Stimulated activated memory B cell treated with anti-CD40 and anti-IgM and Interleukin-4, amounts not matched to agents 10 μg/mL and 1 μg/mL and 100 μg/mL, for 72 hours (primary cell): ENCODE measurements at regions not wholly inside any gene's neighbourhood (a gene's known extent, or its start where the extent isn't known, plus 50 kb on each side); places are given as distances from the start of the nearest gene placed in this dataset.
A peak's percentile ranks its signal among the peaks of the same experiment; 100 is the strongest.

ENCODE experiments used
- ATAC-seq: fragments of 150-1000 bp; cut with Tn5 transposase; 2 replicates; pipeline ENCODE4 v1.10.0; 2021
- H3K27ac Mint-ChIP-seq: one replicate; pipeline ENCODE4 v1.8.0; 2022; ENCODE audit warnings: mild to moderate bottlenecking, mixed read lengths
- H3K27me3 Mint-ChIP-seq: one replicate; pipeline ENCODE4 v1.8.0; 2022; ENCODE audit warnings: mixed read lengths
- H3K36me3 Mint-ChIP-seq: one replicate; pipeline ENCODE4 v1.8.0; 2022; ENCODE audit warnings: mixed read lengths
- H3K4me1 Mint-ChIP-seq: one replicate; pipeline ENCODE4 v1.8.0; 2022; ENCODE audit warnings: mixed read lengths
- H3K4me3 Mint-ChIP-seq: one replicate; pipeline ENCODE4 v1.8.0; 2022; ENCODE audit warnings: mild to moderate bottlenecking, moderate library complexity, mixed read lengths
- H3K9me3 Mint-ChIP-seq: one replicate; pipeline ENCODE4 v1.8.0; 2022; ENCODE audit warnings: mixed read lengths

DNA sequence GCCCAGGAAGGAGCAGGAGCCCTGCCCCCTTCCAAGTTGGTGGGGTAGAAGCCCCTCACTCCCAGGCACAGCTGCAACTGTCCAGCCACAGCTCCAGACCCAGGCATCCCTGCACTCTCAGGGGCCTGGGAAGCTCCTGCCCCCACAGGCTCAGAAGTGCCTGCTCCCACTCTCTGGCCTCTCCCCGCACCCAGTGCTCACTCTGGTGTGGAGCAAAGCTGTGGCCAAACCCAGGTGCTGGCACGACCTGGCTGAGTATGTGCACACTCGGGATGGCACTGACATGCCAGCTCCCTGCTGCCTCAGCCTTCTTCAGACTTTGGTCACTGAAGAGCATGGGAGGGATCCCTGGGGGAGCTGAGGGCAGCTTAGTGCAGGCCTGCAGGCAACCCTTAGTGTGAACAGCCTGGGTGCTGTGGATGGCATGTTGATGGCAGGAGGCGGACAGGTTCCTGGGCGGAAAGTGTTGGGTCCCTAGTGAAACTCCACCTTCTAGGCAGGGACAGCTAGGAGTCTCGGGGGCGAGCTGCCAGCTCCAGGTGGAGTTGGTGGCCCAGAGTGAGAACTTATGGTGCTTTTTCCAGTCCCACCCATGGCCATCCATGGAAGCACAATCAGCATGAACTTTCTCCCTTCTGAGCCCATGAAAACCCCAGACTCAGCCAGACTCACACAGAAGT is 489.2 kb upstream of the ROBO2 start:
- Mint-ChIP-seq H3K27me3 (no peaks in the 10 kb centered on the region), H3K36me3 (no peaks in the 10 kb centered on the region), H3K4me1 (no peaks in the 10 kb centered on the region), H3K9me3 (peaks cover 12% of the 10 kb centered on the region), H3K27ac (no peak overlapping the region), H3K4me3 (no peak overlapping the region)
- ATAC-seq: no peak

DNA sequence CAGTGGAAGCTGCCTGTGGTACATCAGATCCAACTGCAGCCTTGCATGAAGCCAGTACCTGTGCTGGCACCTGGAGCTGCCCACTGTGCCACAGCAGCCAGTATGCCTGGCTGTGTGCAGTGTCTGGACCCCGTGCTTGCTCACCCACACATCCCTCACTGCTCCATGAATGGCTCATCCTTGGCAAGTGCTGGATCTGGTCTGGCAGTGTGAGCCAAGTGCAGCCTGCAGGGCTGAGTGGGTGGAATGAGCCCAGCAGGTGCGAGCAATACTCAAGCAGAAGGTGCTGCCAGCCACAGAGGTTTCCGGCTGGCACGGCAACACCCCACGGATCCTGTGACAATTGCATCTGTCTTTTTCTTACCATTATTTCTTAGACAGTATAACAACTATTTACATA is 488.2 kb upstream of the ROBO2 start:
- Mint-ChIP-seq H3K36me3 (no peaks in the 10 kb centered on the region), H3K27me3 (no peaks in the 10 kb centered on the region), H3K4me3 (no peak overlapping the region), H3K27ac (no peak overlapping the region), H3K4me1 (no peaks in the 10 kb centered on the region), H3K9me3 (peaks cover 12% of the 10 kb centered on the region)
- peak; percentile 43 for ATAC-seq

DNA sequence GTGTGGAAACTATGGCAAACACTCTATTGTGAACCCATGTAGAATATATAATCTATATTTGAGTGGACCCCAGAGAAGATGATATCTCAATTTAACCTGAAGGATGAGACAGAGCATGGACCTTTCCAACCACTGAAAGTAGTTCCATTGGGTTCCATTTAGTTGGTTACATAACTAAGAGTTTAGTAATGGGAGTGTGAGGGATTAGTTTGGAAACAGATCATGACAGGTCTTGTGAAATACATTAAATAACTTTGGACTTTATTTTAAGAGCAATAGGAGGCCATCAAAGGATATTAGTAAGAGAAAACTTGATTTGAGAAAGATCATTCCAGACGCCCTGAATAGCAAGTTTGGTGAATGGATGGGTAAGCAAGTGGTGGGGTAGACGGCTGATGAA is 487.2 kb upstream of the ROBO2 start:
- Mint-ChIP-seq H3K4me3 (no peak overlapping the region), H3K4me1 (no peaks in the 10 kb centered on the region), H3K9me3 (peaks cover 12% of the 10 kb centered on the region), H3K36me3 (no peaks in the 10 kb centered on the region), H3K27ac (no peak overlapping the region), H3K27me3 (no peaks in the 10 kb centered on the region)
- ATAC-seq: no peak

DNA sequence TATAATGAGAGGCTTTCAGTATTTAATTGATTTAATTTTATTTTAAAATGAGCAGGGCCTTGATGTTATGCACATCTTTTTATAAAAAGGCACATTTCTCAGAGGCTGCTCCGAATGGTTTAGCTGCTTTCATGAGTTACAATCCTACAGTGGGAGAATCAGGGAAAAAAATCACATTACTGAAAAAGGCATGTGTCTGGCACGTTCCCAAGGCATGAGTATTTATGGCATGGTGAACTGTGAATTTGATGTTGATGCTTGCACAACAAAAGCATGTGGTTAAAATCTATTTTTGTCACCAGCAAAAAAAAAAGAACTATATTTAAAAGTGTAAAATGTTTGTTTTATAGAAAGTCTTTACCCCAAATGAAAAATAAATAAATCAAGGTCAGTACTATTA is 485.2 kb upstream of the ROBO2 start:
- no peak for ATAC-seq
- H3K4me3 Mint-ChIP-seq: no peak overlapping the region
- no peaks in the 10 kb centered on the region for H3K36me3 Mint-ChIP-seq
- no peaks in the 10 kb centered on the region for H3K27me3 Mint-ChIP-seq
- H3K27ac Mint-ChIP-seq: no peak overlapping the region
- H3K4me1 Mint-ChIP-seq: no peaks in the 10 kb centered on the region
- peaks cover 10% of the 10 kb centered on the region for H3K9me3 Mint-ChIP-seq

DNA sequence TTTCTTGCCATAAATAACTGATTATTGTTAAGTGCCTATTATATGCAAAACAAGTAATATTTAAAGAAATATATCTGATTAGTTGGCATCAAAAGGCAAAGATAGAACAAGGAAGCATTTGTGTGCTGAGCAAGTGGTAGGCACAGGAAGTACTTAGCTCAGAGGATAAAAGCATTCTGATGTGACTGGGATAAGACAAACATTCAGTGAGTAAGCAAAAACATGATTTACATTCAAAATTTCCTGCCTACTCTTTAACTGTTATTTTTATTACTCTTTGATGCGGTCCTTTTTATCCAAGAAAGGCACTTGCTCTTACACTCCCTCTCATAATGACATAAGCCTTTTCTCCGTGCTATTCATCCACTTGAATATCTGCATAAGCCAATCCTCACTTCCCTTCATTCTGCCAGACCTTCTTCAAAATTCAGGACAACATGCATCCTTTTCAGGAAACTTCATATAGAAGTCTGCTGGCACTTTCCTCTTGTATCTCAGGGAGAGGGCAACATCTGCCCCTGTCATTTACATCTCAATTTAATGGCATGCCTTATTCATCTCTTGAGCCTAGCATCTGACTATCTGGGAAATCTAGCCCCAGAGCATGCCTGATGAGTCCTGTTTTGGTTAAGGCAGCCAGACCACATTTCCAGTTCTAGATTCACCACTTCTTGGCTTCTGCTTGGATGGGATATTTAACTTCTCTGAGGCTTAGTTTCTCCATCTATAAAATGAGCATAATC is 478.2 kb upstream of the ROBO2 start:
- no peak for ATAC-seq
- Mint-ChIP-seq H3K4me3 (no peak overlapping the region), H3K4me1 (no peaks in the 10 kb centered on the region), H3K27me3 (no peaks in the 10 kb centered on the region), H3K27ac (no peak overlapping the region), H3K36me3 (no peaks in the 10 kb centered on the region), H3K9me3 (peaks cover 6% of the 10 kb centered on the region)

DNA sequence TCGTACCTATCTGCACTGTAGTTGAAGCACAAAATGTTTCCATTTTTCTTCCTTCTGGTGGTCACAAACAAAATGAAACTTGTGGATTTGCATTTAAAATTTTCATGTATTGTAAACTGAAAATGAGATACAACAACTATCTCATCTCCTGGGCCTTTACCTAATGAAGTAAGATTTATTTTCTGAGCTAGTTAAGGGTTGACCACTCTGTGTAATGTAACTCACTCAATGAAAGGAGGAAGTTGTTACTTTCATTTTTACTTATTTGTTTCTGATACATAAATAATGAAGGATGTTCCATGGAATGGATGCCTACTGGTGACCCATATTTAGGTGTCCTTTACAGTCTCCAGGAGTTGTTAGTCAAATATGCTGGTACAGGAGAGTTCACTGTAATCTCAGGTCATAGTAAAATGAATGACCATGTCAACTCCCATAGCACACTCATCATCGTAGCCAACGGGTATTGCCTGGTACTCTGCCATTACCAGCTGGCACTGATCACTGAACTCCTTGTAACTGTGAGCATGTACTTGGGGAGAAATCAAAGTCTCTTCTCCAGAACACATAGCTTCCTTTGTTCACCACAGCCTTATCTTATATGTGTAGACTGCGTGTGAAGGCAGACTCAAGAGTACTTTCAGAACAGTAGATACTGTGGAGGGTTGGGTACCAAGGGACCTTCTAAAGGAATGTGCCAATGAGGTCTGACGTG is 474.2 kb upstream of the ROBO2 start:
- peaks cover 3% of the 10 kb centered on the region for H3K9me3 Mint-ChIP-seq
- no peaks in the 10 kb centered on the region for H3K27me3 Mint-ChIP-seq
- H3K4me3 Mint-ChIP-seq: no peak overlapping the region
- H3K4me1 Mint-ChIP-seq: no peaks in the 10 kb centered on the region
- no peaks in the 10 kb centered on the region for H3K36me3 Mint-ChIP-seq
- no peak overlapping the region for H3K27ac Mint-ChIP-seq
- peak; percentile 31 for ATAC-seq

DNA sequence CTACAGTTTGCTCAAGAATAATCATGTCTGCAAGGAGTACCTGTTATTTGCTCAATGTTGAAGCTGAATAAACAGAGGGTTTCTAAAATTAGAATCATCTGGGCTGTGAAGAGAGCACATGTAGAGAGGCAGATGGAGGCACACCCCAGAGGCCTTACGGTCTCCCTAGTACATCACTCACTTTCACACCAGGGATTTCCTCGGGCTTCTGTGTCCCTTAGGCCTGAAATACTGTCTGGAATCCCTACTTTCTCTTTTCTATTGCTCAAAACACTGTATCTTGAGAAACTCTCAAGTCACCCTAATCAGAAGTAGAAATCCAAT is 473.7 kb upstream of the ROBO2 start:
- peaks cover 3% of the 10 kb centered on the region for H3K9me3 Mint-ChIP-seq
- H3K27ac Mint-ChIP-seq: no peak overlapping the region
- no peak for ATAC-seq
- H3K4me1 Mint-ChIP-seq: no peaks in the 10 kb centered on the region
- H3K27me3 Mint-ChIP-seq: no peaks in the 10 kb centered on the region
- no peak overlapping the region for H3K4me3 Mint-ChIP-seq
- H3K36me3 Mint-ChIP-seq: no peaks in the 10 kb centered on the region

DNA sequence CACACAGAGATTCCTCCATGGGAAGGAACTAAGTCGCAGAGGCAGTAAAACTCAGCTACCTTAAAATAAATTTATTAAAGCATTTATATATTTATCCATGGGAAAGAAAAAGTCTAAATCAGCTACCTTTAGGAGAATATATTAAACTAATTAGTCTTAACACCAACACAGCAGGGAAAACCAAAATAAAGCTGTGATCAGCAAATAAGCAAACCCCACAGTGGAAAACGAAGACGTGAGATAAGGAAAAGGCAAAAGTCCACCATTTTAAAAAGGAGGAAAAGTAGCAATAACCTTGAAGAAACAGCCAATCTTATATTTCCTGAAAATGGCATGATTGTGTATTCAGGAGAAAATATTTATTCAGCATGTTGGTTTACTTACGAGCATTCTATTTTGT is 473.0 kb upstream of the ROBO2 start:
- H3K4me1 Mint-ChIP-seq: no peaks in the 10 kb centered on the region
- no peaks in the 10 kb centered on the region for H3K27me3 Mint-ChIP-seq
- no peak overlapping the region for H3K4me3 Mint-ChIP-seq
- no peak overlapping the region for H3K27ac Mint-ChIP-seq
- no peaks in the 10 kb centered on the region for H3K36me3 Mint-ChIP-seq
- no peak for ATAC-seq
- H3K9me3 Mint-ChIP-seq: peaks cover 3% of the 10 kb centered on the region

DNA sequence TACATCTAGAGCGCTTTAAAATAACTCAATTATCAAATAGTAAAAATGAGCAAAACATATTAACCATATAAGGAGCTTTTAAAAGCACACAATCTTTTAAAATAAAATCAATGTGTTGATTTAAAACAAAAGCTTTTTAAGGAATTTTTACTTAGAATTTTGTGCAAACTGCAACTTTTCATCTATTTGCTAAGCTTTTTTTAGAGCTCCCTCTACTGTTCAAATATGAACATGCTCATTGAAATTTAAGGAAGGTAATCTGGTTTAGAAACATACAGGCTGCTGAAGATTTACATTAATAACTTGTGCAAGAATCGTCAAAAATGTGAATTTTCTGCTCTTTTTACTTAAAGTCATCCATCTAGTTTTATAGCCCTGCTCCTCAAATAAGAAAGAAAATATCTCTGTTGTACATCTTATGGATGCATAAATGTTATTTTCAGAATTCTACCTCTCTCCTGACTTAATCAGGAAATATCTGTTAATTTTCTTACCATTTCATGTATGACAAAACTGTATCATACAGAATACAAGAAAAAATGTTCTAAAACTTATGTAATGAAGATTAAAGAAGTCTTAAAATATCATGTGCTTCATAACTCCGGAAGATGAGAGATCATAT is 469.4 kb upstream of the ROBO2 start:
- Mint-ChIP-seq H3K4me3 (no peak overlapping the region), H3K27ac (no peak overlapping the region), H3K9me3 (no peaks in the 10 kb centered on the region), H3K27me3 (no peaks in the 10 kb centered on the region), H3K36me3 (no peaks in the 10 kb centered on the region), H3K4me1 (no peaks in the 10 kb centered on the region)
- ATAC-seq: no peak

DNA sequence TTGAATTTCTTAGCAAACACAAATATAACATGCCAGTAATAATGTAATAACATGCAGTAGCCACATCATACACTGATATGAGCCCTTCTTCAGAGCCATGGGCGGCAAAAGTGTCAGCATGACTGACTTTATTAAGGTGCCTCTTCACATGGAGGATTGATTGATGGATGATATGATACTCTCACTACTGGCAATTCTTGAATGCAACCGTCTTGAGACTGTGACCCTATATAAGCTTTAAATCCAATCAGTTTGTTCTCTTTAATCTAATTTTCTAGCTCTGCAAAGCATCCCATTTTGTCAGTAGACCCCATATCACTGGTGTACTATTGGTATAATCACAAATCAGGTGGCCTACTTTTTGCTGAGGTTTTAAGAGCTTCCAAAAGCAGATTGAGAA is 463.7 kb upstream of the ROBO2 start:
- Mint-ChIP-seq H3K27ac (no peak overlapping the region), H3K36me3 (no peaks in the 10 kb centered on the region), H3K27me3 (no peaks in the 10 kb centered on the region), H3K4me1 (no peaks in the 10 kb centered on the region), H3K9me3 (peaks cover 11% of the 10 kb centered on the region), H3K4me3 (no peak overlapping the region)
- no peak for ATAC-seq

DNA sequence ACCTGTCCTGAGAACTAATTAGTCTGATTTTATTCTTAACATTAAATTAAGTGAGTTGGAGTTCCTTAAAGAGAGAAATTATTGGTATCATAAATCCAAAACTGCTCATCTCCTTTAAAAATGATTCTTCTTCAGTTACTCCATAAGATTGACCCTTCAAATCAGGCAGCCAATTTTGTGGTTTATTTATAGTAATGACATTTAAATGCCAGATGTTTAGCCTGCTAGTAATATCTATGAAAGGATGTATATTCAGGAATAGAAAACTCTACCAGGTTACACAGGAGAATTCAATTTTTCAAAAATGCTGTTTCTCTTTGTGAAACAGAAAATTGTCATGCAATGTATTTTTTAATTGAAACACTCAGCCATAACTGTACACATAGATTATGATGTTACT is 457.8 kb upstream of the ROBO2 start:
- no peaks in the 10 kb centered on the region for H3K36me3 Mint-ChIP-seq
- no peaks in the 10 kb centered on the region for H3K27me3 Mint-ChIP-seq

DNA sequence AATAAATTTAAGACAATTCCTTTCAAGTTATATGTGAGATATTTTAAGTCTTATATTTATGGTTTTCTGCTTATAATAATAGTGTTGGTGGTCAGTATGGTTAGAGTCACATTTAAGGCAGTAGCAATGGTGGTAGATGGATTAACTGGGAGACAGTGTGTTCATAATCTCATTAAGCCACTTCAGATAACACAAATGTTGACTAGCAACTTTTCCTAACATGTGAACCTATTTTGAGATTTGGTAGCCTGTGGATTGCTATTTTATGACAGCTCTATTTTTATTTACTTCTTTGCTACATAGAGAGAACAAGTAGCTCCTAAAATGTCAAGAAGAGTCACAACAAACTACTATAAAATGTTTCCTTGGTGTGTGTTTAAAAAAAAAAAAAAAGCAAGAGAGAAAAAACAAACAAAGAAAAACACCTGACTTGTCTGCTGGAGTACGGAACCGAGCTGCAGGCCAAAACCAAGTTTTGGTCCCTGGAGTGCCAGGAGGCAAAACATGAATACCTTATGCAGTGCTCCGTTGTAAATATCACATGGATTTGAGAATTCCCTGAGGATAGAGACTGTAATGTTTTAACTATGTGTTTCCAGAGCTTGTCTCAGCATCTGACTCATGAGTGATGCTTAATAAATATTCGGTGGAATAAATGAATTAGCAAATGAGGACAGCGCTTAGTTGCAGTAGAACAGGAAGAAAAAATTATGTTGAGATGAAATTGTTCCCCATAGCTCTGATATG is 457.1 kb upstream of the ROBO2 start:
- Mint-ChIP-seq H3K9me3 (peaks cover 20% of the 10 kb centered on the region), H3K27me3 (no peaks in the 10 kb centered on the region), H3K36me3 (no peaks in the 10 kb centered on the region), H3K4me3 (no peak overlapping the region), H3K27ac (no peak overlapping the region), H3K4me1 (no peaks in the 10 kb centered on the region)
- ATAC-seq: no peak

More for the DNA sequence above, 457.8 kb upstream of the ROBO2 start:
- no peak overlapping the region for H3K4me3 Mint-ChIP-seq
- no peak for ATAC-seq
- peaks cover 18% of the 10 kb centered on the region for H3K9me3 Mint-ChIP-seq
- no peak overlapping the region for H3K27ac Mint-ChIP-seq
- H3K4me1 Mint-ChIP-seq: no peaks in the 10 kb centered on the region

DNA sequence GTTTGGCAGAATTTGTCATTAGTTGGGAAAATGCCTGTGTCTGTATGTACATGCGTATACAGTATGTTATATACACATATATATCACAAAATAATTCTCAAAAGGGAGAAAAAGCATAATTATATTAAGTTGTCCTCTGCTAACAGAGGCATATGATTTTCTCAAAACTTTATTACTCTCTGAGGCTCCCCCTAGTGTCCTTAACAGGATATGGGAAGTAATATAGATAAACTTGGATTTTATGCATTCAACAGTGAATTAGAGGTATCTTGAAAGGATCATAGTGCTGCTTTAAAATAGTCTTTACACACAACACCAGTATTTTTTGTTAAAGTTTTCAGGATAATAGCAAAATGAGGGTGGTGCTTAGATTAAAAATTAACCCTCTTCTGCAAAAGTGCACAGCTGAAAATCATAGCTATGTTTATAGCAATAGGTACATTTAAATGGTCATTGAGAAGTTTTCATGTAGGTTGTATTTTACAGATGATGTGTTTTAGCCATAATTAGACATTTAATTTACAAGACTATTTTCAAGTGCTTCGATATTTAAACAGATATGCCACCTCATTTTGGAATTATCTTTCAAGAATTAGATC is 454.0 kb upstream of the ROBO2 start:
- H3K9me3 Mint-ChIP-seq: peaks cover 12% of the 10 kb centered on the region
- no peak overlapping the region for H3K4me3 Mint-ChIP-seq
- no peak for ATAC-seq
- no peaks in the 10 kb centered on the region for H3K27me3 Mint-ChIP-seq
- no peaks in the 10 kb centered on the region for H3K4me1 Mint-ChIP-seq
- no peak overlapping the region for H3K27ac Mint-ChIP-seq
- H3K36me3 Mint-ChIP-seq: no peaks in the 10 kb centered on the region

DNA sequence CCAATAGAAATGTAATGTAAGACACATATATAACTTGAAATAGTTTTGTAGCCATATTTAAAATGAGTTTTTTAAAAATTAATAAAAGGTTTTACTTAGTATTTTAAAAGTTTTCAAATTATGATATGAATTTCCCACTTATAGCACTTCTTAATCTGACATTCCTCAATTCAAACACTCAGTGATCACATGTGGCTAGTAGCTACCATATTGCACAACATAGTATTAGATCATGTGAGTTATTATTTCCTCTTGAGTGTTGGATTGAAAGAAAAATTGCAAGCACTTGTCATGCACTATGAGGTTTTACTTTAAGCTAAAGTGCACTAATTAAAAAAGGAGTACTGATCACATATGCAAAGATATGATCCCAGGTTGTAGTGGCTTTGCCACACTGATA is 453.4 kb upstream of the ROBO2 start:
- H3K4me1 Mint-ChIP-seq: no peaks in the 10 kb centered on the region
- peaks cover 8% of the 10 kb centered on the region for H3K9me3 Mint-ChIP-seq
- no peaks in the 10 kb centered on the region for H3K27me3 Mint-ChIP-seq
- no peak for ATAC-seq
- no peaks in the 10 kb centered on the region for H3K36me3 Mint-ChIP-seq
- no peak overlapping the region for H3K27ac Mint-ChIP-seq
- no peak overlapping the region for H3K4me3 Mint-ChIP-seq

DNA sequence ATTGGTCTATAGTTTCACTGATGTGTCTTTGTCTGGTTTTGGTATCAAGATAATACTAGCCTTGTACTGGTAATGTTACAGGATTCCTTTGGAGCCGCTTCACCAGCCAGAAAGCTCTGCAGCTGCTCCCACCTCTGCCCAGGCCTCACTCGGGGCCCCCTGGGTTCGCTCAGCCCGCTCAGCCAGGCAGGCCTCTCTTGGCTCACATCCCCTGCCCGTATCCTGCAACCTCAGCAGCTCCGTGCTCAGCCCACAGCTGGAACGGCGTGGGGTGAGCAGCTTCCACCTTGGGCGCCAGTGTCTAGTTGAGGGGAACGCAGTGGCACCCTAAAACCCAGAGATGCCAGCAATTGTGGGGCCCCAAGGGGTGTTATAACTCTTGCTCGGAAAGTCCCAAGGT is 429.7 kb upstream of the ROBO2 start:
- ATAC-seq: no peak
- Mint-ChIP-seq H3K4me3 (no peak overlapping the region), H3K9me3 (peaks cover 2% of the 10 kb centered on the region), H3K4me1 (no peaks in the 10 kb centered on the region), H3K27me3 (no peaks in the 10 kb centered on the region), H3K27ac (no peak overlapping the region), H3K36me3 (no peaks in the 10 kb centered on the region)
